NB4 (cell line): ENCODE measurements at regions not wholly inside any gene's neighbourhood (a gene's known extent, or its start where the extent isn't known, plus 50 kb on each side); places are given as distances from the start of the nearest gene placed in this dataset.

Source experiments
- CTCF ChIP-seq: IDR thresholded peaks from one replicate; pipeline ENCODE4 v1.5.1; 2012; ENCODE audit warnings: low read depth, low read length
- MAX ChIP-seq: IDR thresholded peaks from 2 replicates; pipeline ENCODE4 v1.6.1; 2011; ENCODE audit warnings: low read depth, low read length
- MYC ChIP-seq: IDR thresholded peaks from 2 replicates; pipeline ENCODE4 v1.6.1; 2011; ENCODE audit warnings: low read depth, low read length
- POLR2A ChIP-seq: IDR thresholded peaks from 2 replicates; pipeline ENCODE4 v1.6.1; 2011; ENCODE audit warnings: mild to moderate bottlenecking; ENCODE audit not compliant: insufficient read length; ENCODE audit errors: extremely low read depth

GRCh38 chr2:156691014-156691413, 254.8 kb downstream of the GPD2 start:
- TF ChIP-seq POLR2A (no peak), CTCF (no peak), MAX (no peak), MYC (no peak)
